ENCODE measurements at regions not wholly inside any gene's neighbourhood (a gene's known extent, or its start where the extent isn't known, plus 50 kb on each side); places are given as distances from the start of the nearest gene placed in this dataset.

DNA sequence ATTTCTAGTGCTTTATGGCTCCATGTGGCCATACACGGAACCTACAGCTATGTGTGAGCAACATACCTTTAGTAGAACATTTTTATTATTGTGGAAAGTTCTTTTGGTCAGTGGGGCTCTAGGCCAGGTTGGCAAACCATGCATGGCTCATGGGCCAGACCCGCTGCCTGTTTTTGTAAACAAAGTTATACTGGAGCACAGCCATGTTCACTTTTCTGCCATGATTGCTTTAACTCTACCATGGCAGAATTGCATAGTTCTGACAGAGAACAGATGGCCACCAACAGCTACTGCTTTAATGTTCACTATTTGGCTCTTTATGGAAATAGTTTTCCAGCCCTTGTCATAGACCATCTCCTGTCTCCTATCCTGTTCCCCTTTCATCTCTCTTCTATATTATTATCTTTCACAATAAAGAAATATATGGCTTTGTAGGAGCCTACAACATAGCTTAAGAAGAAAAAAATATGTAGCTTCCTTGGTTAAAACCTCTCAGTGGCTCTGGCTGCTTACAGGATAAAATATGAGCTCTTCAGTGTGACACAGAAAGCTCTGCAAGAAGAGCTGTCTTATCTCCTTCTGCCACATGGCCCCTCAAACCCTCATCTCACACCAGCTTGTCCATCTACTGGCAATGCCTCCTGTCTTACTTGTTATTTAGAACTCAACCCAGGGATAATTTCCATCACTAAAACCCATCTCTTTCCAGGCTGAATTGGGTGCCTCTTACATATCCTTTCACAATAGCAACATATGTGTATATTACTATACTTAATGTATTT lies 54.6 kb upstream of the RWDD3 start:
- no peaks in the 10 kb centered on the region for H3K9me2 ChIP-seq (replicated peaks; ENCODE audit: low read length)
- H3K9ac ChIP-seq (ENCODE audit: low read length), result no peak overlapping the region
- ChIA-PET POLR2A (ENCODE audit: unreplicated experiment) (no interaction called here), CTCF (no interaction called here)
- no peak overlapping the region for H3K4me3 ChIP-seq (ENCODE audit: low read length)
- ATAC-seq, result no peak
- H3K27me3 ChIP-seq (ENCODE audit: low read length), result no peaks in the 10 kb centered on the region
- no peaks in the 10 kb centered on the region for H3K9me3 ChIP-seq (ENCODE audit: low read length)
- H3K36me3 ChIP-seq (ENCODE audit: low read depth, low read length), result no peaks in the 10 kb centered on the region
- no peaks in the 10 kb centered on the region for H3F3A ChIP-seq (ENCODE audit: low read length, unreplicated experiment)
- TF ChIP-seq, protein P1, sequence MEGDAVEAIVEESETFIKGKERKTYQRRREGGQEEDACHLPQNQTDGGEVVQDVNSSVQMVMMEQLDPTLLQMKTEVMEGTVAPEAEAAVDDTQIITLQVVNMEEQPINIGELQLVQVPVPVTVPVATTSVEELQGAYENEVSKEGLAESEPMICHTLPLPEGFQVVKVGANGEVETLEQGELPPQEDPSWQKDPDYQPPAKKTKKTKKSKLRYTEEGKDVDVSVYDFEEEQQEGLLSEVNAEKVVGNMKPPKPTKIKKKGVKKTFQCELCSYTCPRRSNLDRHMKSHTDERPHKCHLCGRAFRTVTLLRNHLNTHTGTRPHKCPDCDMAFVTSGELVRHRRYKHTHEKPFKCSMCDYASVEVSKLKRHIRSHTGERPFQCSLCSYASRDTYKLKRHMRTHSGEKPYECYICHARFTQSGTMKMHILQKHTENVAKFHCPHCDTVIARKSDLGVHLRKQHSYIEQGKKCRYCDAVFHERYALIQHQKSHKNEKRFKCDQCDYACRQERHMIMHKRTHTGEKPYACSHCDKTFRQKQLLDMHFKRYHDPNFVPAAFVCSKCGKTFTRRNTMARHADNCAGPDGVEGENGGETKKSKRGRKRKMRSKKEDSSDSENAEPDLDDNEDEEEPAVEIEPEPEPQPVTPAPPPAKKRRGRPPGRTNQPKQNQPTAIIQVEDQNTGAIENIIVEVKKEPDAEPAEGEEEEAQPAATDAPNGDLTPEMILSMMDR (conservative IDR thresholded peaks at IDR 0.05; ENCODE audit: low read depth, low read length), result no peak
- no peak for TF ChIP-seq EZH2phosphoT487 (IDR thresholded peaks at IDR 0.05; ENCODE audit: borderline replicate concordance, low read length)
- H3K27ac ChIP-seq (ENCODE audit: low read length), result no peak overlapping the region
- no peak for DNase-seq
- no peak overlapping the region for H2AFZ ChIP-seq (ENCODE audit: low read length)
- no peaks in the 10 kb centered on the region for H4K20me1 ChIP-seq (ENCODE audit: low read length)
- H3K79me2 ChIP-seq (ENCODE audit: low read length), result no peaks in the 10 kb centered on the region
- H3K4me1 ChIP-seq (ENCODE audit: insufficient read depth, low read length), result no peaks in the 10 kb centered on the region
- no TSS peak for BruUV-seq (replicated peaks)
- intact Hi-C loops (cut with micrococcal nuclease), result no loop called here
- no peak overlapping the region for H3K4me2 ChIP-seq (ENCODE audit: low read length)

DNA sequence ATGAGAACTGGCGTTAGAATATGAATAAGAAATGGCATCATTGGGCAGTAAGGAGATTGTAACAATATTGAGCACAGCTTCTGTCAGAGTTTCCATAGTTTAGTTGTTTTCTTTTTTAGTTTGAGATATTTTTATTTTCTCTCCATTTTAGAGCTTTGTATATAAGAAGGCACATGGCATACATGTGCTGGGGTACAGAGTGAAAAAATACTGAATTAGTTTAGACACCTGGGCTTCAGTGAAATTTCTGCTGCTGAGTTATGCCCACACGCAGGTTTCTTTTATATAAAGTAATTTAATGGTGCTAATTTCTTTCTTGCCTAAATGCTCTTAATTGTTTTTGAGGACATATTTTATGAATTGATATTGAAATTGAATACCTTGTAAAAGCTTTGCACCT lies 53.6 kb upstream of the RWDD3 start:
- no peaks in the 10 kb centered on the region for H3K4me1 ChIP-seq (ENCODE audit: insufficient read depth, low read length)
- POLR2A ChIA-PET (ENCODE audit: unreplicated experiment), result no interaction called here
- H3K27ac ChIP-seq (ENCODE audit: low read length), result no peak overlapping the region

DNA sequence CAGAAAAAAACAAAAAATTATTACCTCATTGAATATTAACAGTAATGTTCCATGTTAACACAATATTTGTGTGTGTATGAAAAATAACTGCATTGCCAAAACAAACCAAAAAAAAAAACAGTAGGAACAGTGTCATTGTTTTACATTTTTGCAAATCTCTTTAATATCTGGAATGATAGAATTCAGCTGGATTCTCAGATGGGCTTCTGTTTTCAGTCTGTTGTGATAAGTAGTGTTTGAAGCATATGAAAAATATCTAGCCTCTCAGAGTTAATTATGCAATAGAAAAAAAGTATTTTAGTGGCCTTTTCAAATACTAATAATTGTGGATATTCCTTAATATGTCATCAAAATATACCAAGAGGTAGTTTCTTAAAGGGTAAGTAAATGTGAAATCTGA lies 52.9 kb upstream of the RWDD3 start:
- Histone ChIP-seq H4K20me1 (ENCODE audit: low read length) (no peaks in the 10 kb centered on the region), H3K27me3 (ENCODE audit: low read length) (no peaks in the 10 kb centered on the region), H3K36me3 (ENCODE audit: low read depth, low read length) (no peaks in the 10 kb centered on the region), H3K4me1 (ENCODE audit: insufficient read depth, low read length) (no peaks in the 10 kb centered on the region), H3K9ac (ENCODE audit: low read length) (no peak overlapping the region), H3K4me2 (ENCODE audit: low read length) (no peak overlapping the region), H3K79me2 (ENCODE audit: low read length) (no peaks in the 10 kb centered on the region), H3K9me2 (replicated peaks; ENCODE audit: low read length) (no peaks in the 10 kb centered on the region), H3K9me3 (ENCODE audit: low read length) (no peaks in the 10 kb centered on the region), H3K27ac (ENCODE audit: low read length) (no peak overlapping the region), H2AFZ (ENCODE audit: low read length) (no peak overlapping the region), H3F3A (ENCODE audit: low read length, unreplicated experiment) (no peaks in the 10 kb centered on the region), H3K4me3 (ENCODE audit: low read length) (no peak overlapping the region)
- no peak for TF ChIP-seq EZH2phosphoT487 (IDR thresholded peaks at IDR 0.05; ENCODE audit: borderline replicate concordance, low read length)
- no peak for TF ChIP-seq EZH2 (IDR thresholded peaks at IDR 0.05; ENCODE audit: low read length, unreplicated experiment)
- TF ChIP-seq, protein P1 (conservative IDR thresholded peaks at IDR 0.05; ENCODE audit: low read depth, low read length), result no peak
- no peak for ATAC-seq
- ChIA-PET CTCF (no interaction called here), POLR2A (ENCODE audit: unreplicated experiment) (no interaction called here)
- BruUV-seq (replicated peaks), result no TSS peak
- no peak for DNase-seq
- intact Hi-C loops (cut with micrococcal nuclease), result no loop called here

More for the DNA sequence above, 53.6 kb upstream of the RWDD3 start:
- no peaks in the 10 kb centered on the region for H3K79me2 ChIP-seq (ENCODE audit: low read length)
- H2AFZ ChIP-seq (ENCODE audit: low read length), result no peak overlapping the region
- H3F3A ChIP-seq (ENCODE audit: low read length, unreplicated experiment), result no peaks in the 10 kb centered on the region
- DNase-seq (no peak), ATAC-seq (no peak)
- H3K9me3 ChIP-seq (ENCODE audit: low read length), result no peaks in the 10 kb centered on the region
- no peaks in the 10 kb centered on the region for H3K9me2 ChIP-seq (replicated peaks; ENCODE audit: low read length)
- H3K36me3 ChIP-seq (ENCODE audit: low read depth, low read length), result no peaks in the 10 kb centered on the region
- intact Hi-C loops (cut with micrococcal nuclease), result no loop called here
- no peak overlapping the region for H3K4me3 ChIP-seq (ENCODE audit: low read length)
- H3K9ac ChIP-seq (ENCODE audit: low read length), result no peak overlapping the region
- H3K4me2 ChIP-seq (ENCODE audit: low read length), result no peak overlapping the region
- CTCF ChIA-PET, result no interaction called here
- H3K27me3 ChIP-seq (ENCODE audit: low read length), result no peaks in the 10 kb centered on the region
- TF ChIP-seq EZH2phosphoT487 (IDR thresholded peaks at IDR 0.05; ENCODE audit: borderline replicate concordance, low read length) (no peak), EZH2 (IDR thresholded peaks at IDR 0.05; ENCODE audit: low read length, unreplicated experiment) (no peak)
- TF ChIP-seq, protein P1 (conservative IDR thresholded peaks at IDR 0.05; ENCODE audit: low read depth, low read length), result no peak
- no peaks in the 10 kb centered on the region for H4K20me1 ChIP-seq (ENCODE audit: low read length)
- no TSS peak for BruUV-seq (replicated peaks)

All from PC-3 (cell line).